Calu3 (cell line): ENCODE measurements at regions not wholly inside any gene's neighbourhood (a gene's known extent, or its start where the extent isn't known, plus 50 kb on each side); places are given as distances from the start of the nearest gene placed in this dataset.
A peak's percentile ranks its signal among the peaks of the same experiment; 100 is the strongest.

Source experiments
- BruUV-seq: library from RNA; stranded (reverse); fragments of 400-500 nt; replicated peaks from 2 replicates; lab custom pipeline; 2021; lab: Mats Ljungman, UMichigan
- CTCF ChIA-PET: fragments of 300-600 bp; sonication (Branson Sonifier 250); formaldehyde crosslinking; loops from one replicate; lab custom pipeline; 2022; ENCODE audit warnings: antibody characterized with exemption; lab: Charles Lee
- DNase-seq: peaks from one replicate; pipeline ENCODE4 v3.0.0; 2022
- H3K27ac Mint-ChIP-seq: one replicate; pipeline ENCODE4 v1.8.0; 2022; ENCODE audit warnings: mixed read lengths; ENCODE audit not compliant: unreplicated experiment
- H3K27me3 Mint-ChIP-seq: one replicate; pipeline ENCODE4 v1.8.0; 2022; ENCODE audit warnings: mixed read lengths; ENCODE audit not compliant: unreplicated experiment
- H3K36me3 Mint-ChIP-seq: one replicate; pipeline ENCODE4 v1.8.0; 2022; ENCODE audit warnings: mild to moderate bottlenecking, moderate library complexity, mixed read lengths; ENCODE audit not compliant: insufficient read depth, unreplicated experiment
- H3K4me1 Mint-ChIP-seq: one replicate; pipeline ENCODE4 v1.8.0; 2022; ENCODE audit warnings: mild to moderate bottlenecking, low read depth, mixed read lengths; ENCODE audit not compliant: unreplicated experiment
- H3K4me3 Mint-ChIP-seq: one replicate; pipeline ENCODE4 v1.8.0; 2022; ENCODE audit warnings: mild to moderate bottlenecking, low read depth, moderate library complexity, mixed read lengths; ENCODE audit not compliant: unreplicated experiment
- H3K9me3 Mint-ChIP-seq: one replicate; pipeline ENCODE4 v1.8.0; 2022; ENCODE audit warnings: low read depth, mixed read lengths; ENCODE audit not compliant: unreplicated experiment
- intact Hi-C: fragments of 100-400 bp; cut with micrococcal nuclease; formaldehyde crosslinking; loops from one replicate; pipeline ENCODE4 v1.10.0; 2022; ENCODE audit not compliant: unreplicated experiment
- TF ChIP-seq, protein P1 (sequence below): fragments of 200-600 bp; IDR thresholded peaks from one replicate; pipeline ENCODE4 v1.8.0; 2022; ENCODE audit warnings: antibody characterized with exemption; ENCODE audit not compliant: unreplicated experiment

DNA sequence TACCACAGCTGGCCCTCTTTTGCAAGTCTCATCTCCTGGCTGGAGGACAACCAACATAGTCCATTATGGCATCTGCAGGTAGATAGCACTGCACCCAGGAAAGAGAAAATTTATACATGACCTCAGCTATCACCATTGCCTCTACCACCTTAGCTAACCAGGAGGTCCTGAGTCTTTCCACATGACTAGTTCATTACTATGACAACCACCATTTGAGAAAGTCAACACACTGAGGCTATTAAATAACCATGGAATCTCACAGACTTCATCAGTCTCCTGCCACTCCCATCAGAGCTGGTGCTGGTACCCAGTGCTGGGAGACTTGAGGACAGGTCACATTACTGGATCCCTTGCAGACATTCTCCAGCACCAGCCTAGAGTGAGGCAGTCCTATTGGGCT is 285.9 kb downstream of the GBA3 start:
- Mint-ChIP-seq H3K27ac (no peak overlapping the region), H3K4me3 (no peak overlapping the region), H3K27me3 (no peaks in the 10 kb centered on the region), H3K4me1 (no peaks in the 10 kb centered on the region), H3K36me3 (no peaks in the 10 kb centered on the region), H3K9me3 (peaks cover 4% of the 10 kb centered on the region)
- no TSS peak for BruUV-seq
- intact Hi-C loops, result no loop called here
- DNase-seq, result no peak
- CTCF ChIA-PET, result no interaction called here
- TF ChIP-seq, protein P1, sequence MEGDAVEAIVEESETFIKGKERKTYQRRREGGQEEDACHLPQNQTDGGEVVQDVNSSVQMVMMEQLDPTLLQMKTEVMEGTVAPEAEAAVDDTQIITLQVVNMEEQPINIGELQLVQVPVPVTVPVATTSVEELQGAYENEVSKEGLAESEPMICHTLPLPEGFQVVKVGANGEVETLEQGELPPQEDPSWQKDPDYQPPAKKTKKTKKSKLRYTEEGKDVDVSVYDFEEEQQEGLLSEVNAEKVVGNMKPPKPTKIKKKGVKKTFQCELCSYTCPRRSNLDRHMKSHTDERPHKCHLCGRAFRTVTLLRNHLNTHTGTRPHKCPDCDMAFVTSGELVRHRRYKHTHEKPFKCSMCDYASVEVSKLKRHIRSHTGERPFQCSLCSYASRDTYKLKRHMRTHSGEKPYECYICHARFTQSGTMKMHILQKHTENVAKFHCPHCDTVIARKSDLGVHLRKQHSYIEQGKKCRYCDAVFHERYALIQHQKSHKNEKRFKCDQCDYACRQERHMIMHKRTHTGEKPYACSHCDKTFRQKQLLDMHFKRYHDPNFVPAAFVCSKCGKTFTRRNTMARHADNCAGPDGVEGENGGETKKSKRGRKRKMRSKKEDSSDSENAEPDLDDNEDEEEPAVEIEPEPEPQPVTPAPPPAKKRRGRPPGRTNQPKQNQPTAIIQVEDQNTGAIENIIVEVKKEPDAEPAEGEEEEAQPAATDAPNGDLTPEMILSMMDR, result no peak

DNA sequence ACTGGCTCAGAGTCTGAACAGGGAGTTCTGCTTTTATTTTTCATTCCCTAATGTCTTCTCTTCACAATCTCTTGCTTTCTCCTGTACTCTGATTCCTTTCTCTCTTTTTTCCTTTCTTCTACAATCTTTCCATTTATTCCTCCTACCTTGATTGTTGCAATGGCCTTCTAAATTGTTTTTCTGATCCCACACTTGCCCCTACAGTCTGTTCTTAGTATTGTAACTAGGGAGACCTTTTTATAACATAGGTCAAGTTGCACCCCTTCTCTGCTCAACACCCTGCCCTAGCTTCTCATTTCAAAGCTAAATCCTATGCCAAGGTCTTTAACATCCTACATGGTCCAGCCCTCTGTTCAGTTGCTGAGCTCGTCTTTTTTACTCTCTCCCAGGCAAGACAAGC is 277.9 kb downstream of the GBA3 start:
- Mint-ChIP-seq H3K36me3 (peaks cover 5% of the 10 kb centered on the region), H3K4me3 (no peak overlapping the region), H3K27ac (peak overlapping the region; percentile 90), H3K27me3 (no peaks in the 10 kb centered on the region), H3K9me3 (peaks cover 4% of the 10 kb centered on the region), H3K4me1 (peaks cover 26% of the 10 kb centered on the region)
- BruUV-seq, result no TSS peak
- intact Hi-C loops, result no loop called here
- CTCF ChIA-PET, result no interaction called here
- TF ChIP-seq, protein P1, result no peak
- DNase-seq, result no peak

GRCh38 chr4:22969287-22969896 is 276.7 kb downstream of the GBA3 start:
- intact Hi-C loops, result loop anchor here (2.0 to 10.0 kb wide), 3 partner anchors 53 to 365 kb away; no protein-coding TSS in a partner anchor
- no TSS peak for BruUV-seq
- CTCF ChIA-PET, result interaction anchor here (1.1 to 1.6 kb wide), 4 partner anchors 17 to 887 kb away, joined by 3 to 10 read pairs (median 3); no protein-coding TSS in a partner anchor
- Mint-ChIP-seq H3K27me3 (no peaks in the 10 kb centered on the region), H3K4me1 (peaks cover 26% of the 10 kb centered on the region), H3K27ac (peak overlapping the region; percentile 90), H3K36me3 (peaks cover 5% of the 10 kb centered on the region), H3K4me3 (no peak overlapping the region), H3K9me3 (peaks cover 4% of the 10 kb centered on the region)
- DNase-seq, result peak; percentile 19
- TF ChIP-seq, protein P1, result no peak

DNA sequence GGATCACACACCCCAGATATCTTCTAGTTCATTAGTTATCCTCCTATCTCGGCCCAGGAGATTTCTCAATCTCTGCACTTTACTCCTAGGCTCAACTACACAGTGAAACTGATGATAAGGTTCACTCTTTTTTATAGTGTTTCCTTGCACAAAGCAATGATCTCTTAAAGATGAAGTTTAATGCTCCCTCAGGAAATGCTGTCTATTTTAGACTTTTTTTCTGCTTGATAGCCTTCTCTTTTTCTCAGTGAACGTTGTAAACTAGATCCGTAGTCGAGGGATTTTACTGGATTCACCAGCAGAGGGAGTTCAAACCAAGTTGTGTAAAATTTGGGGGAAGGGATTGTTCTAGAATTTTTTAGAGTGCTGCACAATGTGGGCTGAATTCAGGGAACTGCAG is 269.6 kb downstream of the GBA3 start:
- Mint-ChIP-seq H3K27ac (peak overlapping the region; percentile 37), H3K36me3 (peaks cover 5% of the 10 kb centered on the region), H3K4me3 (no peak overlapping the region), H3K9me3 (no peaks in the 10 kb centered on the region), H3K27me3 (no peaks in the 10 kb centered on the region), H3K4me1 (peaks cover 9% of the 10 kb centered on the region)
- no TSS peak for BruUV-seq
- TF ChIP-seq, protein P1, result no peak
- intact Hi-C loops, result loop anchor here (1.0 to 10.0 kb wide), 4 partner anchors 65 to 373 kb away; no protein-coding TSS in a partner anchor
- CTCF ChIA-PET, result no interaction called here
- DNase-seq, result peak; percentile 30
